ENCODE measurements at regions not wholly inside any gene's neighbourhood (a gene's known extent, or its start where the extent isn't known, plus 50 kb on each side); places are given as distances from the start of the nearest gene placed in this dataset.
"Not testable (repeated sequence)": the region's sequence is repeated elsewhere in the genome, so short reads cannot be mapped to it uniquely, and the experiment has no call there.

DNA sequence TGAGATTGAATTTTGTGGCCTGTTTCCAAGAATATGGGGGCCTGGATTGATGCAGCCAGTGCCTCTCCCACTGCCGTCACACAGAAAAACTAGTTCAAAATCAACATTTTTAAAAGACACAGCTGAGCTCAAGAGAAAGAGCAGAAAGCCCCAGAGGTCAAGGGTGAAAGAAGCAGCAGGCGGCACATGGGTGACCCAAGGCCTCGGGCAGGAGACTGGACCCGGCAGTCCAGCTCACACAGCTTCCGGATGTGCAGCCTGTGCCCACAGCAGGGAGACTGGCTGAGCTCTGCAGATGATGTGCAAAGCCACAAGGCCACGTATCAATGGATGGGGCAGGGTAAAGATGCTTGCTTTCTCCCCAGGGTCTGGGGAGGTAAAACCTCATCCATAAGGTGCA, 50.4 kb upstream of the RNF32 start:
- DNase-seq (ENCODE audit: low spot score), result no peak

DNA sequence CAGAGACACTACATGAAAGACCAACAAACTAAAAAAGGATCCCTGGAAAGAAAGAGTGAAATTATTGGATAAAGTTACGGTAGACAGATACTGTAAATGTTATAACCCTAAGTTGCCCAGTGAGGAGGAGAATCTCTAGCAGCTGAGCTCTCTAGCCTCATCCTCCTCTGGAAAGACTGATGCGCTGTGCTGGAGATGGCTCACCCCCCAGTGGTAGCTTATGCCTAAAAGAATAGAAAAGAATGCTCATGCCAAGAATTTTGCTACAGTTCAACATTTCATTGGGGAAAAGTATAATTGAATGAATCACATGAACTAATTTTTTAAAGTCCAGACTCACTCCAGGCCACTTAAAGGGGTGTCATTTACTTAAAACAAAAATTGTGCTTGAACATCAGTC, 50.8 kb upstream of the RNF32 start:
- no peak for DNase-seq (ENCODE audit: low spot score)

DNA sequence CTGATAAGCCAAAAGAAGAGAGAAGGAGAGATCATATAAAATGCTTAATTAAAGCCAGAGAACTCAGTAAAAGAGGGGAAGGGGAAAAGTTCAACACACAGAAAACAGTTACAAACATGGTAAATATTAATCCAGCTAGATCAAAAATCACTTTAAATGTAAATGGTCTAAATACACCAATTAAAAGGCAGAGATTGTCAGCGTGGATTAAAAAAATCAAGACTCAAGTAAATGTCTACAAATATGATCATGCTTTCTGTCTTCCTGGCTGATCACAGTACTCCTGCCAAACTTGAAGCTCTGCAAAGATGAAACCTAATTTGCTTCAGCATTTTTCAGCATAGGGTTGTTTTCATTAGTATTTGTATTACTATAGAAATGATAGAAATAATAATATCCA, 54.6 kb upstream of the RNF32 start:
- DNase-seq (ENCODE audit: low spot score), result no peak

DNA sequence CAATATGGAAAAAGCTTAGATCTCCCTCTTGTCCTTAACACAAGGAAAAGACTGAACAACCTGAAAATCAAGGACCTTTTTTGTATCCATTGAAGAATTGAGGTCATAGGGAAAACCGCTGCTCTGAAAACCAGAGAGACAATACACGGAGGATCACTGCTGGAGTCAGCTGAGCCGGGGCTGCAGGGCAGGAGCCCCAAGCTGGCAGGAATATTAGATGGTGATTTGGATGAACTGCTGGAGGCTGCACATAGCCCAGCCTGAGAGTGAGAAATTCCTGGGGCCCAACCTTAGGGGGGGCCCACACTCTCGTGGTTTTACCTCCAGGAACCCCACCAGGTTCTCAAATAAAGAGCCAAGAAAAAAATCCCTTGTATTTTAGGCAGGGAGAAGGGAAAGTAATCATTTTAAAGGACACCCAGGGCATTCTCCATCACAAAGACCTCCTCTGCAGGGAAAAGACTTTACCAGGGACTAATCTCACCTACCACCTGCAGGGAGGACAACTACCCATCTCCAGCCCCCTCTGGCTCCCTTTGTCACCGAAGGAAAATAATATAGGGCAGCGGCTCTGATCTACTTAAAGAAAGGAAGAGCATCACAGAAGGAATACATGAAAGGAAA, 55.4 kb upstream of the RNF32 start:
- DNase-seq (ENCODE audit: low spot score), result no peak

DNA sequence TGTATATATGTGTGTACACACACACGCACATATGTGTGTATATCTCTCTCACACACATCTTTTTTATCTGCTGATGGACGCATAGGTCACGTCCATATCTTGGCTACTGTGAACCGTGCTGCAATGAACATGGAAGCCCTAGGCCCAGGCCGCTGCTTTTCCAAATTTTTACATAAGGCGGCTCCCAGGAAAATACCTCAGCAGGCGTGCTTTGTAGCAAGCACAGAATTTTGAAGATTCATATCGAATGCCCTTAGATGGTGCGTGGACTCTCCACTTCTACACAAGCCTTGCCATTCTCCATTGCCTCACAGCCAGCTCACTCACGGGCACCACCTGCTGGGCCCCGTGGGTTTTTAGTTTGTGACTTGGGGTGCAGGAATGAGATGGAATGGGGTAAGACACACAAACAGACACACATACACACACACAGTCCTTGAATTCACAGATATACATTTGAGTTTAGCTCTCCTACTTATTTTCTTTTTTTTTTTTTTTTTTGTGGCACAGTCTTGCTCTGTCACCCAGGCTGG, 57.9 kb upstream of the RNF32 start:
- no peak for DNase-seq (ENCODE audit: low spot score)

DNA sequence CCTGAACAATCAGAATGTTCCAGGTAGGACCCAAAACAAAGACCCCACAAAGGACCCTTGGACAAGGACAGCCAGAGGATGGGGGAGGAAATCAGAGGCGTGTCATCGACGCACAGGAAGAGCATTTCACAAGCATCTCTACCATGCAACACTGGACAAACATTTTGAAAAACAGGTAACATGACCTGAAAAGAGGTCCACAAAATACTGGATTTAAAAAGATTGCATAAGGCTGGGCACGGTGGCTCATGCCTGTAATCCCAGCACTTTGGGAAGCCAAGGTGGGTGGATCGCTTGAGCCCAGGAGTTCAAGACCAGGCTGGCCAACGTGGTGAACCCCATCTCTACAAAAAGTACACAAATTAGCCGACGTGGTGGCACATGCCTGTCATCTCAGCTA, 60.5 kb upstream of the RNF32 start:
- no peak for DNase-seq (ENCODE audit: low spot score)

DNA sequence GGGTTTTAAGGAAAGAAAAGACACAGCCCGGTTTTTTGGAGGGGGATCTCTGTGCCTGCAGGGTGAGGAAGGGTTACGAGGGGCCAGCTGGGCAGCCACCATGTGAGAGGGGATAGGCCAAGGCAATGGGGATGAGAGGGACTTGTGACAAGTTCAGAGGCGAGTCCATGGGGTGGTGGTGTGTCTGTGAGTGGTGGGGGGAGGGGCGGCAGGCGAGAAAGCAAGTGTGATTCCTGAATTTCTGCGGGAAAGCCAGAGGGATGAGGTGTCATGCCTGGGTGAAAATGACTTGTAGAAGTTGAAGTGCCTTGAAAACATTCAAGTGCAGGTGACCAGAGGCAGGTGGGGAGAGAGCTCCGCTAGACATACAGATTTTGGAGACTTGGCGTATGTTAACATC, 61.0 kb upstream of the RNF32 start:
- DNase-seq (ENCODE audit: low spot score), result no peak

DNA sequence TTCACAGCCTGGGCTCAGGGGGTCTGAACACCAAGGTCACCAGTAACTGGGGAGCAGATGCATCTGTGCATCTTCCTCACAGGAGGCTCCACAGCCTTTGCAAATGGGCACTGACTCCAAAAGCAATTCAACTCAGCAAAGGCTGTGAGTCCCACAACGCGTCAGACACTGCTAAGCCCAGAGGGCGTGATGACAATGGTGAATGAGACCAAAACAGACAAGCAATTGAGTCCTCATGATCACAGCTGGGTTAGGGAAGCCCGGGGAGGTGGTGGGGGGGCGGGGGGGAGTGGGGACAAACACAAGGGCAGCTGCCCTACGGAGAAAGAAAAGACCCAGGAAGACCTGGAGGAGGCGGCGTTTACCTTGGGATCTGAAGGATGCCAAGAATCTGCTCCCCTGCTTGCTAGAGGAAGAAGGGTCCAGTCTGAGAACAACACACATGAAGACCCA, 61.6 kb upstream of the RNF32 start:
- DNase-seq (ENCODE audit: low spot score), result no peak

DNA sequence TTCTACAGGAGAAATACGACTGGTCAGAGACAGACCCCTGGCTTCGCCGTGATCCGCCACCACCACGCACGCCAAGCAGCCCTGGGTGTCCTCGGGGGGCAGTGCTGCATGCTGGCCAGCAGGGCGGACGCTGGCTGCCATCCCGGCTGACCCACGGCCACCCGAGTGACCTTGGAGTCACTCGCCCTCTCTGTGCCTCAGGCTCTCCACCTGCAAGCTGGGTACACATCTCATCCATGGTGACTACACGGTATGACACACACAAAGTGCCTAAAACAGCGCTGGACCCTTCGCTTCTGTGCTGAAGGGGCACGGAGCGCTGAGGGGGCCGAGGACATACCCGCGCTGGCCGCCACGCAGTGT, 62.0 kb upstream of the RNF32 start:
- DNase-seq (ENCODE audit: low spot score), result no peak

DNA sequence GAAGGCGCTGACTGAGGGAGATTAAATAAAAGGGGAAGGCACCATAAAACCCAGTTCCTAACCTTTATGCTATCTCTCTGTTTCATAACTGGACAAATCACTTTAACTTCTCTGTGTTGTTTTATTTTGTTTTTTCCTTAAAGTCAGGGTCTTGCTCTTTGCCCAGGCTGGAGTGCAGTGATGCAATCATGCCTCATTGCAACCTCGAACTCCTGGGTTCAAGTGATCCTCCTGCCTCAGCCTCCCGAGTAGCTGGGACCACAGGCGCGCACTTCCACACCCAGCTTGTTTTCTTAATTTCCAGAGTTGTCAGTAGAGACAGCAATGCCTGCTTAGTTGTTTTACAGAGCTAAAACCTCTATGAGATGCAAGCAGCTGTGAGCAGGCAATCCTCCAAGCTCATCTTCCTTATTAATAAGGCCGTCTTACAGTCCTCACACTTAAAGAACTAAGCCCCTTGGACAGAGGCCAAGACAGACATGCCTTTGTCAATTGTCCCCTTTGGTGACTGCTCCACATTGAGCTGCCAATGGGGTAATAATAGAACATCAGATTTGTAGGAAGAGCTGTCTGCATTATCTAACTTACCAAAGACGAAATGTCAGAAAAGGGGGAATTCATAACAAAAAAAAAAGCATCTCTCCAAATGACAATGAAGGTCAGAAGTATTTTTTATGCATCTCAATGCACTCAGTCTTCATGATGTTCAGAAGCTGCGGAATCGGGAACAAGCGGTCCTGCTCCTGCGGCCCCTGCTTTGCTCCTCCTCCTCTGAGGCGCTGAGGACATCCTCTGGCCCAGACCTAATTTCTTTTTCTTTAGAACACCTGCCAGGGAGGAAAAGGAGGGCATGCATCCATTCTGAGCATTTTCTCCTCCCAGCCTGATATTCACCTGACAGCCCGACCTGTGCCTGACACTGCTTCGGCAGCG, 62.7 kb upstream of the RNF32 start:
- DNase-seq (ENCODE audit: low spot score), result no peak

DNA sequence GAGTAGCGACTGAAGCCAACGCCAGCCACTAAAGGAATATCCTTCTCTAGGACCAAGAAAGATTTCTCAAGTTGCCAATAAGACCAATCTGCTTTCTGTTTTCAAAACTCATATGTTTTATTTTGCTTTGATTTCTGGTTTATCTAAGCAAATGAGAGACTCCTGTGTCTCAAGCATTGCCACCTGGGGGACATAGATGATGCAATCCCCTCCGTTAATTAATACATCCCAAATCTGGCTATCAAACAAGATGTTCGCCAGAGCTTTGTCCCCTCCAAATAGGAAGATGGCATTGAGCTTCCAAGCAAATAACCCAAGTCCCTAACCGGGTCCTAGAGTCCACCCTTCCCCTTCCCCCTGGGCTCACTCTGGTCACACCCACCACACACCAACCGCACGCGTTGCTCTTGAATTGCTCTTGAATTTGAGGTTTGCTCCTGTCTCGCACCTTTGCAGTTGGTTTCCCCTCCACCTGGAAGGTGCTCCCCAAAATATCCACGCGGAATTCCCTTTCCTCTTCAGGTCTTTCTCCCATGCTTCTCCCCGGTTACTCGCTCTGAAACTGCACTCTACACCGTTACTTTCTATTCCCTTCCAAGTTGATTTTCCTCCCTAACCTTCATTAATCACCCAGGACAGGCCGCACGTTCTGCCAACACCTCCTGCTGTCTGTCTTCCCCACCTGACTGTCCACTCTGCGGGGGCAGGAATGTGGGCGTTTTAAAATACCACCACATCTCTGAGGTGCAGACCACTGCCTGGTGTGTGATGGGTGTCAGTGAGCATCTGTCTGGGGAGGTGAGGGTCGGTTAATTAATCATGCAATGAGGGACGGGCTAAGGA, 64.1 kb upstream of the RNF32 start:
- DNase-seq (ENCODE audit: low spot score), result no peak

DNA sequence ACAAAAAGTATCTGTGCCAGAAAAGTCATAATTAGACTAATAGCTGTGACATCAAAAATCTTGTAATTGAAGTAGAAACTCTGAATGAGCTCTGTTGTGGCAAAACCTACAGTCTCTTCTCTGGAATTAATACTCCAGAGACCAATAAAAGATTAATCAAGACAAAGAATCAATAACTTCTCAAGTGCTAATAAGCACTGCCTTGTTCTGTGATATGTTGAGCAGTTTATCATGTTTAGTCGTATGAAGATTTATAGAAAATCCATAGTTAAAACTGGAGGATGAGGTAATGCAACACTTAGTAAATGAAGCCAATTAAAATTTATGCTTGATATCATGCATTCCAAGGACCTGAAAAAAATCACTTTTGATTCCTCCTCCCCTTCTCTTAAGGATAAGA, 72.3 kb upstream of the RNF32 start:
- no peak for DNase-seq (ENCODE audit: low spot score)

DNA sequence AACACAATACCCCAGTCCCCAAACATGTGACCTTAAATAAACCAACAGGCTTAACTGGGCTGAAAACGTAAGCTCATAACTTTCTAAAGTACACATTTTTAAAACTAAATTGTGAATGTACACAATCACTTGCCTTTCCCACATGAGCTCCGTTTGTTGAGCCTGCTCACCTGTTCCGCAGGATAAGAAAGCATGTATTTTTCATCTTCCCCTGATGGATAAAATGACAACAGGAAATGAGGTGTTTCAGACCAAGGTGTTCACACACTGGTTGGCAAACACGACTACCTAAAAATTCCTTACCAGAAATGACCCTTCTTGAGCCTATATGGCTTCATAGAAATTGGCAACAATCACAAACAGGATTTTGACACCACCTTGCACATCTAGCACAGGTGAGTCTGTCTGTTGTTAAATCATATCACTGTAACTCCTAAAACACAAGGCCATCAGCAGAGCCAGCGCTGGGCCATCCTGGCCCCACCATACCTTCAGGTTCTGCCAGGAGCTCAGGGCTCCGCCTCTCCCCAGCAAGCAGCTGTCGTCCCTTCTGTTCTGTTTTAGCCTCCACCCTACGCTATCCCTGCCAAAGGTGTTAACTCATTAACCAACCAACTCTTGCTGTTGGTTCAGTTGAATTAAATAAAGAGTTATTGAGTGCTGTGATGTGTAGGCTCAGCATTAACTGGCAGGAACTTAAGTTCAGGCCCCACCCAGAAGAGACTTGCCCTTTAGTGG, 73.6 kb upstream of the RNF32 start:
- no peak for DNase-seq (ENCODE audit: low spot score)

DNA sequence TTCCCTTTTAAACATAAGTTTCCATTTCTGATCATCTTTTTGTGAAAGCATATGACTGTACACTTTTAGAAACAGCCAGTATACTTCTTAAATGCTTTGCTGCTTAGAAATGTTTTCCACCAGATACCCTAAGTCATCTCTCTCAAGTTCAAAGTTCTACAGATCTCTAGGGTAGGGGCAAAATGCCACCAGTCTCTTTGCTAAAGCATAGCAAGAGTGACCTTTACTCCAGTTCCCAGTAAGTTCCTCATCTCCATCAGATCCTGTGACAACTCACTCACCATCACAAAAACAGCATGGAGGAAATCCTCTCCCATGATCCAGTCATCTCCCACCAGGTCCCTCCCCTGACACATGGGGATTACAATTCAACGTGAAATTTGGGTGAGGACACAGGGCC, 75.6 kb upstream of the RNF32 start:
- DNase-seq (ENCODE audit: low spot score), result not testable (repeated sequence)

DNA sequence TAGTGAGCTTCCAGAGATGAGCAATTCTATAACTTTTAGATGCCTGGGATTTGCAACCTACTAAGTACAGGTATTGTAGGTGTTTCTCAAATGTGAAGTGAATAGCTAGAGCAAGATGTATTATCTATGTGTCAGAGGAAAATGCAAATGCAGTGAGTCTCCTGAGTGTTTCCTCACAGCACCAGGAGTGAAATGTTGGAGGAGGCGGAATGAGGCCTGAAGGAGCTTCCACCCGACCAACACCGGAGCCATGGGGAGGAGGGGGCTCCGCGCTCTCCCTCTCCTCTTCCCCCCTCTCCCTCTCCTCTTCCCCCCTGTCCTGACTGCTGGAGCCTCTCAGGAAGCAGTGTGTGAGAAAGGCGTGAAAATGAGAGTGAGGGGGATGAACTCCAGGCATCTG, 79.9 kb upstream of the RNF32 start:
- DNase-seq (ENCODE audit: low spot score), result no peak

DNA sequence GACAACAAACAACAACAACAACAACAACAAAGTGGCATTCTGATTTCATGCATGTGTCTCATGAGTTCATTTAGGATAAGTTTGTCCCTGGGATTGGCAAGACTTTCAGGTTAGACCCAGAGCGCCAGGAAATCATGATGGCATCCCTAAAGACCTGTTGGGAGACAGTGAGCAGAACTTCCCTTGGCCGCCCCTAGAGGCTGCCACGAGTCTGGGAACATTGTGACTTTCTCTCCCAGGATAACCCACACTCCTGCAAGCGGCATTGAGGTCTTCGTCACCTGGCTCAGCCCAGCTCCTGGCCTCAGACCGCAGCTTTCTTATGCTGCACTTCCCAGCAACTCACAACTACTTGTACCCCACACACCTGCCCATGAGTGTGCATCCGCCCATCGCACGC, 80.5 kb upstream of the RNF32 start:
- DNase-seq (ENCODE audit: low spot score), result no peak

DNA sequence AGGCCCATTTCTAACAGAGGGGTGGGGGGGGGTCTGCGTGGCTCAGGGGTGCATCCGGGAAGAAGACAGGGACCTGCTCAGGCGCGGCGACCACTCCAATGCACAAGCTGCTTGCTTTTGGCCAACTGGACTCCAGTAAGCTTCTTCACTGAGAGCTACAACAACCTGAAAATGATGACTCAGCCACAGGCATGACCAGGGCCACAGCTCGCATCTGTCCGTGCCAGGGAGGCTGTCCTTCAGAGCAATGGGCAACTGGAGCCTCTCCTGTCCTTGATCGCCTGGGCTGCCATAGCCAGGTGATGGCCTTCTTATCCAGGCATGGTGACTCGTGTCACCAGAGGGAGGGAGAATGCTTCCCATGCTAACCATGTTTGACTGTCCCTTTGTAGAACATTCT, 81.6 kb upstream of the RNF32 start:
- no peak for DNase-seq (ENCODE audit: low spot score)

DNA sequence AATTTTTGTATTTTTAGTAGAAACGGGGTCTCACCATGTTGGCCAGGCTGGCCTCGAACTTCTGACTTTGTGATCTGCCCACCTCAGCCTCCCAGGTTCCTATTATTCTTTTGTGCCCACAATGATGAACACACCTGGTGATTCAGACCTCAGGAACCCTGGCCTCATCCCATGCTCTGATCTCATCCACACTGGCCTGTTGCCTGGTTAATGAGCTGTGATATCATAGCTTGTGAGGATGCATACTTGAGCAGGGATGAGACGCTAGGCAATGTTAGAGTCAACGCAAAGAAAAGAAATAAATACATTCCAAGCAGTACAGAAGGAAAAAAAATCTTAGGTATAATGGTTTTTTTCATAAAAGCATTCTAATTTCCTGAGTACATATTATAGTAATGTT, 82.4 kb upstream of the RNF32 start:
- peak; percentile 46 for DNase-seq (ENCODE audit: low spot score)

DNA sequence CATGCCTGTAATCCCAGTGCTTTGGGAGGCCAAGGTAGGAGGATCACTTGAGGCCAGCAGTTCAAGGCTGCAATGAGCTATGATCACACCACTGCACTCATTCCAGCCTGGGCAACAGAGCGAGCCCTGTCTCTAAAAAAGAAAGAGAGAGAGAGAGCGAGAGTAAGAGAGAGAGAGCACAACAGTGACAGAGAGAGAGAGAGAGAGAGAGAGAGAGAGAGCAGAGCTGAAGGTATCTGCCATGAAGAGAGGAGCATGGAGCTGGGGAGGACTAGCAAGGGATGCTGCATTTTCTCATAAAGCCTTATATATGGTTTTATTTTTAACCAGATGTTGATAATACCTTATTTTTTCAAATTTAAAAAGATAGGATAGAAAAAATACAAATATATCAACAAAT, 84.5 kb upstream of the RNF32 start:
- DNase-seq (ENCODE audit: low spot score), result no peak

DNA sequence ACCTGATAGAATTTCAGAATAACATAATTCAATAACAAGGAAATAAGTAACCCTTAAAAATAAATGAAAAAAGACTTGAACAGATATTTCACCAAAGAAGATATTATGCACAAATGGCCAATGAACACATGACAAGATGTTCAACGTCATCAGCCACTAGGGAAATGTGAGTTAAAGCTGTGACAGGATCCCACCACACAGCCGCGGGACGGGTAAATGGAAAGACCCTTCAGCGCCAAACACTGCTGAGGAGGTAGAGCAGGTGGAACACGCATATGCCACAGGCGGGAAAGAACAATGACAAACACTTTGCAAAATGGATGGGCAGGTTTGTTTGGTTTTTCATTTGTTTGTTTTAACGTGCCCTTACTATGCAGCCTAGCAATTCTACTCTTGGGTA, 86.1 kb upstream of the RNF32 start:
- no peak for DNase-seq (ENCODE audit: low spot score)

DNA sequence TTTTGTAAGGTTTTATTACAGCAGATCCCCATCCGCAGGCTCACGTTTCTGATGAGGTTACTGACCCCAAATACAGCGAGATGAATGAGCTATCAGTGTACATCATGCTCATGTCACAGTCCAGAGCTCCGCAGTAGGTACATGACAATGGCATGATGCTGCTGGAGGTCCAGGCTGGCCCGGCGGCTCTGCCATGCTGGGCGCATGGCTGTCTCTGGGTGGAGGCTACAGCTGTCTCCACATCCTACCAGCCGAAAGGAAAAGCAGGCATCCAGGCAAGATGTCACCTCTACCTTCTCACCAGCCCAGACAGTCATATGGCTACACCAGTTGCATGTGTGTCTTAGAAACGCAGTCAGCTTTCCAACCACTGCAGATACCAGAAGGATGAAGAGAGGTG, 90.9 kb upstream of the RNF32 start:
- no peak for DNase-seq (ENCODE audit: low spot score)

Measured in A172 (cell line).